Activated T-cell treated with anti-CD3 and anti-CD28 coated beads, Interleukin-2, amount 50 U/mL, for 72 hours (primary cell): ENCODE measurements at regions not wholly inside any gene's neighbourhood (a gene's known extent, or its start where the extent isn't known, plus 50 kb on each side); places are given as distances from the start of the nearest gene placed in this dataset.

Experiments
- ATAC-seq, 2 donors: fragments of 150-1000 bp; cut with Tn5 transposase; replicated peaks in 1 of 2; 2 replicates each; pipeline ENCODE4 v1.10.0; 2021; ENCODE audit warnings: moderate library complexity in 2 of 2, mild to moderate bottlenecking in 1 of 2
- DNase-seq, 2 donors: peaks; one replicate each; pipeline ENCODE4 v3.0.0; 2021 to 2022; ENCODE audit warnings: mixed read lengths in 1 of 2
- H3K27ac Mint-ChIP-seq: one replicate; pipeline ENCODE4 v1.8.0; 2022; ENCODE audit warnings: mild to moderate bottlenecking, moderate library complexity, mixed read lengths
- H3K27me3 Mint-ChIP-seq: one replicate; pipeline ENCODE4 v1.8.0; 2022; ENCODE audit warnings: low read depth, mixed read lengths
- H3K36me3 Mint-ChIP-seq, 2 donors: one replicate each; pipeline ENCODE4 v1.8.0; 2022; ENCODE audit warnings: mixed read lengths in 2 of 2, mild to moderate bottlenecking in 1 of 2; ENCODE audit not compliant: insufficient read depth in 2 of 2
- H3K4me1 Mint-ChIP-seq: one replicate; pipeline ENCODE4 v1.8.0; 2022; ENCODE audit warnings: low read depth, mixed read lengths
- H3K4me3 Mint-ChIP-seq, 2 donors: one replicate each; pipeline ENCODE4 v1.8.0; 2022; ENCODE audit warnings: mild to moderate bottlenecking in 2 of 2, mixed read lengths in 2 of 2, moderate library complexity in 2 of 2
- H3K9me3 Mint-ChIP-seq, 2 donors: one replicate each; pipeline ENCODE4 v1.8.0; 2022; ENCODE audit warnings: mixed read lengths in 2 of 2

- DNase-seq (no peak), ATAC-seq (no peak)
- Mint-ChIP-seq H3K4me1 (no peaks in the 10 kb centered on the region), H3K9me3 (peaks cover 5 to 7% of the 10 kb centered on the region in 2 donors), H3K36me3 (no peaks in the 10 kb centered on the region), H3K27ac (no peak overlapping the region), H3K4me3 (no peak overlapping the region), H3K27me3 (no peaks in the 10 kb centered on the region)
These were observed 752.0 kb upstream of the GRM7 start for GRCh38 chr3:6108957-6109356.

- Mint-ChIP-seq H3K36me3 (no peaks in the 10 kb centered on the region), H3K4me3 (no peak overlapping the region), H3K9me3 (peaks cover 5 to 7% of the 10 kb centered on the region in 2 donors), H3K4me1 (no peaks in the 10 kb centered on the region), H3K27ac (no peak overlapping the region), H3K27me3 (no peaks in the 10 kb centered on the region)
- DNase-seq, result no peak
- no peak for ATAC-seq
These were observed 750.5 kb upstream of the GRM7 start for GRCh38 chr3:6110451-6110850.

- Mint-ChIP-seq H3K27ac (no peak overlapping the region), H3K4me3 (no peak overlapping the region), H3K27me3 (no peaks in the 10 kb centered on the region), H3K36me3 (no peaks in the 10 kb centered on the region), H3K9me3 (peaks cover 2 to 5% of the 10 kb centered on the region in 2 donors), H3K4me1 (no peaks in the 10 kb centered on the region)
- DNase-seq (no peak), ATAC-seq (no peak)
These were observed 748.4 kb upstream of the GRM7 start for GRCh38 chr3:6112546-6112945.

DNA sequence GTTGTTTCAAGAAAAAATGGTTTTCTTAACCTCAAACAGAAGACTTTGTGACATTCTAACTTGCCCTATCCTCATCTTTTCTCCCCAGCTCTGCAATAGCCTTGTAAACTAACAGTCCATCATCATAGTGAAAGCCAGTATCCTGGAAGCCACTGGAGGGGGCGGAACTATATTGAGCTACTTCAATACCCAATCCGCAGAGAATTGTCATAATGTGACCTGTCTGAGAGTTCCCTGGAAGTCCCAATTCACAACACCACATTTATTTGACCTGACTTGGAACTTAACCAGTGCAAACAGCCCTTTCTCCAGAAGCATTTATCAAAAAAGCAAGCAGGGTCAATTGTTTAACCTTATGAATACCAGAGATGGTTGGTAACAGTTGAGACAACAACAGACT is 747.6 kb upstream of the GRM7 start:
- H3K36me3 Mint-ChIP-seq, result no peaks in the 10 kb centered on the region
- DNase-seq (no peak), ATAC-seq (no peak)
- H3K27ac Mint-ChIP-seq, result no peak overlapping the region
- no peaks in the 10 kb centered on the region for H3K27me3 Mint-ChIP-seq
- H3K4me1 Mint-ChIP-seq, result no peaks in the 10 kb centered on the region
- peaks cover 2 to 5% of the 10 kb centered on the region in 2 donors for H3K9me3 Mint-ChIP-seq
- H3K4me3 Mint-ChIP-seq, result no peak overlapping the region

DNA sequence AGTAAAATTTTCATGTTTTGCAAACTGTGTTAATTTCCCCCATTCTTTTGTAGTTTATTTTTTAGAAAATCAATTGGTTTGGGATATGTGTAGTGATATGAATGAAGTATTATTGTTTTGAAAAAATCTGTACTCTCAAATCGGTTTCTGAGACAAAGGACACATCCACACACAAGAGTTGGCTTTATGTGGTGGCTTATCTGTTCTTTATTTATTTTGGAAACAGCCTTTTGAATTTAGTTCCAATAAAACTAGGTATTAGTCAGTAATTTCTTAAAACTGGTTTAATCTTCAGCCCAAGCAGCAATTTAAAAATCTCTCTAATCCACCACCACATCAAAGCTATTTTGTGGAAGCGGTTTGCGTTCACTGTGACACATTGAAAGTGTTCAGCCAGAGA is 741.5 kb upstream of the GRM7 start:
- Mint-ChIP-seq H3K27me3 (no peaks in the 10 kb centered on the region), H3K27ac (no peak overlapping the region), H3K9me3 (no peaks in the 10 kb centered on the region), H3K4me1 (no peaks in the 10 kb centered on the region), H3K36me3 (no peaks in the 10 kb centered on the region), H3K4me3 (no peak overlapping the region)
- ATAC-seq, result no peak
- DNase-seq, result no peak

GRCh38 chr3:6120786-6121185 is 740.1 kb upstream of the GRM7 start:
- peaks cover 0 to 1% of the 10 kb centered on the region in 2 donors for H3K9me3 Mint-ChIP-seq

GRCh38 chr3:6124875-6125274 is 736.0 kb upstream of the GRM7 start:
- no peak overlapping the region for H3K4me3 Mint-ChIP-seq
- H3K27ac Mint-ChIP-seq, result no peak overlapping the region
- ATAC-seq (no peak), DNase-seq (no peak)
- peaks cover 0 to 1% of the 10 kb centered on the region in 2 donors for H3K9me3 Mint-ChIP-seq
- no peaks in the 10 kb centered on the region for H3K4me1 Mint-ChIP-seq
- no peaks in the 10 kb centered on the region for H3K36me3 Mint-ChIP-seq
- no peaks in the 10 kb centered on the region for H3K27me3 Mint-ChIP-seq

More at GRCh38 chr3:6120786-6121185, 740.1 kb upstream of the GRM7 start:
- DNase-seq, result no peak
- no peaks in the 10 kb centered on the region for H3K36me3 Mint-ChIP-seq
- no peak overlapping the region for H3K4me3 Mint-ChIP-seq
- no peaks in the 10 kb centered on the region for H3K4me1 Mint-ChIP-seq
- no peaks in the 10 kb centered on the region for H3K27me3 Mint-ChIP-seq
- H3K27ac Mint-ChIP-seq, result no peak overlapping the region
- ATAC-seq, result no peak

- ATAC-seq, result no peak
- no peaks in the 10 kb centered on the region for H3K36me3 Mint-ChIP-seq
- no peak for DNase-seq
- peaks cover 0 to 1% of the 10 kb centered on the region in 2 donors for H3K9me3 Mint-ChIP-seq
- no peak overlapping the region for H3K27ac Mint-ChIP-seq
- no peaks in the 10 kb centered on the region for H3K27me3 Mint-ChIP-seq
- H3K4me3 Mint-ChIP-seq, result no peak overlapping the region
- H3K4me1 Mint-ChIP-seq, result no peaks in the 10 kb centered on the region
These were observed 735.4 kb upstream of the GRM7 start for GRCh38 chr3:6125520-6125919.

DNA sequence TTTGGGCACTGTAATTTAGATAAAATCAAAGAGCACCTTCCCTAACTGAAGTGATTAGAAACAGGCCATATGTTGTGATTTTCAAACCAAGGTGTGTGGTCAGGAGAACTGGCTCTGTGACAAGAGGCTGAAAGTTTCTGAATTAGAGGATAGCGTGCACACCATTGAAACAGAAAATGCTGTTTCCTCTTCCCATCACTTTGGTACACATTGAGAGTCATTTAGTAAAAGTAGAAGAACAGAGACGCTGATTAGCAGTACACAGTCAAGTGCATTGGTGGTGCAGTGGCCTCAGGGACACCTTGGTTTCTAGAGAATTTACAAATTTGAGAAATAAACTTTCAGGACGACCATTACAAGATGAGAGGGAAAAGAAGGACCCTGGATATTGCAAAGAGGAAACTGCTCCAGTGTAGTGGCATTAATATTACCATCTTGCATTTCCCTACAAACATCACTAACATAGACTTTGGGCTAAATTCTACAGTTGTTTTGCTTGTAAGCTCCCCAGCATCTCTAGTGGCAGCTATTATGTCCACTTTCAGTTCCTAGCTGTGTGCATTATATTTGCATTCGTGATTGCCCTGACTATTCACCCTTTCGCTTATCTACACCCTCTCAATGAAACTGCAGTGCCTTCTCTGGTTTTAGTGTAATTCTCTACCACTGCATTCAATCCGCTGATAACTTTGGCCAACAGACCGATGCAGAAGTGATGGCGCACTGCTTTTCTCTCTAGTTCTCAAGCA is 728.1 kb upstream of the GRM7 start:
- ATAC-seq, result no peak
- peaks cover 6 to 9% of the 10 kb centered on the region in 2 donors for H3K9me3 Mint-ChIP-seq
- no peaks in the 10 kb centered on the region for H3K36me3 Mint-ChIP-seq
- DNase-seq, result no peak
- no peaks in the 10 kb centered on the region for H3K4me1 Mint-ChIP-seq
- no peak overlapping the region for H3K4me3 Mint-ChIP-seq
- no peak overlapping the region for H3K27ac Mint-ChIP-seq
- no peaks in the 10 kb centered on the region for H3K27me3 Mint-ChIP-seq

- ATAC-seq (no peak), DNase-seq (no peak)
- no peak overlapping the region for H3K27ac Mint-ChIP-seq
- peaks cover under 1 to 4% of the 10 kb centered on the region in 2 donors for H3K9me3 Mint-ChIP-seq
- H3K27me3 Mint-ChIP-seq, result no peaks in the 10 kb centered on the region
- H3K36me3 Mint-ChIP-seq, result no peaks in the 10 kb centered on the region
- no peaks in the 10 kb centered on the region for H3K4me1 Mint-ChIP-seq
- H3K4me3 Mint-ChIP-seq, result no peak overlapping the region
These were observed 718.2 kb upstream of the GRM7 start for GRCh38 chr3:6142707-6143106.

- ATAC-seq, result no peak
- H3K27ac Mint-ChIP-seq, result no peak overlapping the region
These were observed 713.0 kb upstream of the GRM7 start for GRCh38 chr3:6147883-6148282.

DNA sequence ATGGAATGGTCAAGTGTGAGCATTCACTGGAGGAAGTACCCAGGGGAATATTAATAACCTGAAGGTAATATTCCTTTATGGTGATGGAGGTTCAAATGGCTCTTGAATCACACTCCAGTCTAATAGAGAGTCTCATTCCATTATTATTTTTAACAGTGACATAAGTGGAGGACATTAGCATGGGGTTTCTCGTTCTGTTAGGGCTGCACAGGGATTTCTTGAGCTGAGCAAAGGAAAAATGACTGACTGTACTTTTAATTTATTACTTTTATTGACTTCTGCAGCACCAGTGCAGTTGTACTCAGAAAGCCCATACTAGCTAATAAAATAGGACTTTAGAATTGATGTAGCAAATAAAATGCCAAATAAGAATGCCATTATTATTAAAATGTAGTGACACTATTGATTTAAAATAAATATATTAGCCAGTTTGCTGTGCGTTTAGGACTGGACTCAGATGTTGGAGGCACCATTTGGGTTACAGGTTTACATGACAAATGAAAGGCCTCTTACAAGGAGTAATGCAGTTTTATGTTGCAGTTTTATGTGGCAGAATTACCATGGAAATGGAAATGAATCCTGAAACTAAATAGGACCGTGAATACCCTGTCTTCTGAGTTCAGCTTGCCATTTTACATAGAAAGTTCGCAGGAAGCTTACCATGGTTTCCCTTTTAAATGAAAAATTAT is 705.1 kb upstream of the GRM7 start:
- DNase-seq, result no peak
- Mint-ChIP-seq H3K9me3 (peaks cover 4% of the 10 kb centered on the region in 2 donors), H3K4me1 (no peaks in the 10 kb centered on the region), H3K36me3 (no peaks in the 10 kb centered on the region), H3K4me3 (no peak overlapping the region), H3K27ac (no peak overlapping the region), H3K27me3 (no peaks in the 10 kb centered on the region)
- ATAC-seq, result no peak

More at GRCh38 chr3:6147883-6148282, 713.0 kb upstream of the GRM7 start:
- Mint-ChIP-seq H3K27me3 (no peaks in the 10 kb centered on the region), H3K4me1 (no peaks in the 10 kb centered on the region), H3K9me3 (peaks cover 5 to 8% of the 10 kb centered on the region in 2 donors), H3K4me3 (no peak overlapping the region), H3K36me3 (no peaks in the 10 kb centered on the region)
- no peak for DNase-seq

GRCh38 chr3:6165951-6166350 is 695.0 kb upstream of the GRM7 start:
- DNase-seq (no peak), ATAC-seq (no peak)
- no peak overlapping the region for H3K27ac Mint-ChIP-seq
- no peak overlapping the region for H3K4me3 Mint-ChIP-seq
- no peaks in the 10 kb centered on the region for H3K27me3 Mint-ChIP-seq
- no peaks in the 10 kb centered on the region for H3K36me3 Mint-ChIP-seq
- H3K9me3 Mint-ChIP-seq, result peaks cover 0 to 6% of the 10 kb centered on the region in 2 donors
- H3K4me1 Mint-ChIP-seq, result no peaks in the 10 kb centered on the region
